SK-N-SH (cell line): ENCODE measurements at regions not wholly inside any gene's neighbourhood (a gene's known extent, or its start where the extent isn't known, plus 50 kb on each side); places are given as distances from the start of the nearest gene placed in this dataset.

ENCODE experiments used
- CTCF ChIP-seq: fragments of 200-600 bp; sonication (generic); IDR thresholded peaks from 2 replicates; pipeline ENCODE4 v1.6.1; 2017; ENCODE audit warnings: antibody characterized with exemption, mild to moderate bottlenecking, moderate library complexity
- NFIC ChIP-seq: IDR thresholded peaks from 2 replicates; pipeline ENCODE4 v1.4.0; 2012; ENCODE audit warnings: borderline replicate concordance
- NRF1 ChIP-seq: IDR thresholded peaks from 2 replicates; pipeline ENCODE4 v1.6.1; 2012; ENCODE audit warnings: low read depth, mild to moderate bottlenecking, low read length
- POLR2AphosphoS5 ChIP-seq: IDR thresholded peaks from 2 replicates; pipeline ENCODE4 v1.6.1; 2012; ENCODE audit warnings: low read depth, low read length
- RAD21 ChIP-seq: IDR thresholded peaks from 2 replicates; pipeline ENCODE4 v1.6.1; 2012; ENCODE audit warnings: mild to moderate bottlenecking, low read length
- USF1 ChIP-seq: IDR thresholded peaks from 2 replicates; pipeline ENCODE4 v1.4.0; 2012; ENCODE audit warnings: low read depth, borderline replicate concordance

- TF ChIP-seq CTCF = no peak
- no peak for TF ChIP-seq USF1
- no peak for TF ChIP-seq NFIC
- no peak for TF ChIP-seq RAD21
- TF ChIP-seq POLR2AphosphoS5 = no peak
- no peak for TF ChIP-seq NRF1
Measured at GRCh38 chr6:170483413-170483812, 69.7 kb downstream of the PSMB1 start.
